IPS-18a (cell line): ENCODE measurements at regions not wholly inside any gene's neighbourhood (a gene's known extent, or its start where the extent isn't known, plus 50 kb on each side); places are given as distances from the start of the nearest gene placed in this dataset.

Experiments
- H3K27ac ChIP-seq: one replicate; pipeline ENCODE4 v1.5.1; 2013; ENCODE audit warnings: low read length
- H3K27me3 ChIP-seq: one replicate; pipeline ENCODE4 v1.6.1; 2013; ENCODE audit warnings: mild to moderate bottlenecking, low read length; ENCODE audit not compliant: control insufficient read depth, insufficient read depth
- H3K36me3 ChIP-seq: one replicate; pipeline ENCODE4 v1.6.1; 2013; ENCODE audit warnings: low read depth, low read length; ENCODE audit not compliant: control insufficient read depth
- H3K4me1 ChIP-seq: one replicate; pipeline ENCODE4 v1.6.1; 2013; ENCODE audit warnings: low read depth, low read length; ENCODE audit not compliant: control insufficient read depth
- H3K4me3 ChIP-seq: one replicate; pipeline ENCODE4 v1.5.1; 2013; ENCODE audit warnings: low read length
- H3K9ac ChIP-seq: one replicate; pipeline ENCODE4 v1.6.1; 2013; ENCODE audit warnings: mild to moderate bottlenecking, low read length, moderate library complexity
- H3K9me3 ChIP-seq: one replicate; pipeline ENCODE4 v1.6.1; 2013; ENCODE audit warnings: low read depth, low read length; ENCODE audit not compliant: control insufficient read depth

- peaks cover 3% of the 10 kb centered on the region for H3K4me1 ChIP-seq
- H3K9me3 ChIP-seq: no peaks in the 10 kb centered on the region
- no peak overlapping the region for H3K4me3 ChIP-seq
- no peak overlapping the region for H3K27ac ChIP-seq
- no peak overlapping the region for H3K9ac ChIP-seq
- H3K27me3 ChIP-seq: no peaks in the 10 kb centered on the region
- no peaks in the 10 kb centered on the region for H3K36me3 ChIP-seq
These were observed 586.6 kb upstream of the CDH18 start for GRCh38 chr5:20574576-20574975.

GRCh38 chr5:20572614-20573013 lies 584.6 kb upstream of the CDH18 start:
- Histone ChIP-seq H3K4me3 (no peak overlapping the region), H3K9me3 (no peaks in the 10 kb centered on the region), H3K36me3 (no peaks in the 10 kb centered on the region), H3K4me1 (peaks cover 3% of the 10 kb centered on the region), H3K27ac (no peak overlapping the region), H3K27me3 (no peaks in the 10 kb centered on the region), H3K9ac (no peak overlapping the region)

GRCh38 chr5:20570486-20570885 lies 582.5 kb upstream of the CDH18 start:
- no peaks in the 10 kb centered on the region for H3K9me3 ChIP-seq
- H3K27ac ChIP-seq: no peak overlapping the region
- H3K4me1 ChIP-seq: no peaks in the 10 kb centered on the region
- H3K36me3 ChIP-seq: no peaks in the 10 kb centered on the region
- no peak overlapping the region for H3K4me3 ChIP-seq
- no peaks in the 10 kb centered on the region for H3K27me3 ChIP-seq
- H3K9ac ChIP-seq: no peak overlapping the region

- no peak overlapping the region for H3K9ac ChIP-seq
- no peaks in the 10 kb centered on the region for H3K4me1 ChIP-seq
- no peaks in the 10 kb centered on the region for H3K9me3 ChIP-seq
- H3K4me3 ChIP-seq: no peak overlapping the region
- H3K36me3 ChIP-seq: no peaks in the 10 kb centered on the region
- no peak overlapping the region for H3K27ac ChIP-seq
- H3K27me3 ChIP-seq: no peaks in the 10 kb centered on the region
These were observed 574.5 kb upstream of the CDH18 start for GRCh38 chr5:20562544-20562943.

- Histone ChIP-seq H3K9ac (no peak overlapping the region), H3K27ac (no peak overlapping the region), H3K36me3 (no peaks in the 10 kb centered on the region), H3K27me3 (no peaks in the 10 kb centered on the region), H3K4me3 (no peak overlapping the region), H3K4me1 (peaks cover 7% of the 10 kb centered on the region), H3K9me3 (no peaks in the 10 kb centered on the region)
These were observed 571.8 kb upstream of the CDH18 start for GRCh38 chr5:20559845-20560244.

GRCh38 chr5:20556115-20556763 lies 568.2 kb upstream of the CDH18 start:
- Histone ChIP-seq H3K4me1 (peaks cover 7% of the 10 kb centered on the region), H3K4me3 (no peak overlapping the region), H3K27ac (no peak overlapping the region), H3K9me3 (no peaks in the 10 kb centered on the region), H3K27me3 (no peaks in the 10 kb centered on the region), H3K9ac (no peak overlapping the region), H3K36me3 (no peaks in the 10 kb centered on the region)

- peaks cover 7% of the 10 kb centered on the region for H3K4me1 ChIP-seq
- no peak overlapping the region for H3K27ac ChIP-seq
- H3K4me3 ChIP-seq: no peak overlapping the region
- no peaks in the 10 kb centered on the region for H3K36me3 ChIP-seq
- H3K9ac ChIP-seq: no peak overlapping the region
- no peaks in the 10 kb centered on the region for H3K9me3 ChIP-seq
- H3K27me3 ChIP-seq: no peaks in the 10 kb centered on the region
These were observed 567.0 kb upstream of the CDH18 start for GRCh38 chr5:20555034-20555433.

GRCh38 chr5:20554001-20554400 lies 566.0 kb upstream of the CDH18 start:
- Histone ChIP-seq H3K27ac (no peak overlapping the region), H3K27me3 (no peaks in the 10 kb centered on the region), H3K36me3 (no peaks in the 10 kb centered on the region), H3K9ac (no peak overlapping the region), H3K9me3 (no peaks in the 10 kb centered on the region), H3K4me3 (no peak overlapping the region), H3K4me1 (peaks cover 7% of the 10 kb centered on the region)

- Histone ChIP-seq H3K9me3 (no peaks in the 10 kb centered on the region), H3K4me3 (no peak overlapping the region), H3K36me3 (no peaks in the 10 kb centered on the region), H3K27me3 (no peaks in the 10 kb centered on the region), H3K9ac (no peak overlapping the region), H3K27ac (no peak overlapping the region), H3K4me1 (no peaks in the 10 kb centered on the region)
These were observed 550.1 kb upstream of the CDH18 start for GRCh38 chr5:20537911-20538703.

GRCh38 chr5:20536813-20537212 lies 548.8 kb upstream of the CDH18 start:
- H3K4me1 ChIP-seq: no peaks in the 10 kb centered on the region
- H3K27ac ChIP-seq: no peak overlapping the region
- H3K9ac ChIP-seq: no peak overlapping the region
- H3K9me3 ChIP-seq: no peaks in the 10 kb centered on the region
- no peak overlapping the region for H3K4me3 ChIP-seq
- H3K36me3 ChIP-seq: no peaks in the 10 kb centered on the region
- no peaks in the 10 kb centered on the region for H3K27me3 ChIP-seq

GRCh38 chr5:20536341-20536740 lies 548.3 kb upstream of the CDH18 start:
- Histone ChIP-seq H3K4me3 (no peak overlapping the region), H3K36me3 (no peaks in the 10 kb centered on the region), H3K9me3 (no peaks in the 10 kb centered on the region), H3K27ac (no peak overlapping the region), H3K27me3 (no peaks in the 10 kb centered on the region), H3K4me1 (no peaks in the 10 kb centered on the region), H3K9ac (no peak overlapping the region)

- Histone ChIP-seq H3K4me1 (no peaks in the 10 kb centered on the region), H3K27me3 (no peaks in the 10 kb centered on the region), H3K9ac (no peak overlapping the region), H3K4me3 (no peak overlapping the region), H3K9me3 (no peaks in the 10 kb centered on the region), H3K36me3 (no peaks in the 10 kb centered on the region), H3K27ac (no peak overlapping the region)
These were observed 540.5 kb upstream of the CDH18 start for GRCh38 chr5:20528471-20528870.
